Calu3 (cell line): ENCODE measurements at regions not wholly inside any gene's neighbourhood (a gene's known extent, or its start where the extent isn't known, plus 50 kb on each side); places are given as distances from the start of the nearest gene placed in this dataset.
"Not testable (repeated sequence)": the region's sequence is repeated elsewhere in the genome, so short reads cannot be mapped to it uniquely, and the experiment has no call there.

Source experiments
- BruUV-seq: library from RNA; stranded (reverse); fragments of 400-500 nt; replicated peaks from 2 replicates; lab custom pipeline; 2021; lab: Mats Ljungman, UMichigan
- CTCF ChIA-PET: fragments of 300-600 bp; sonication (Branson Sonifier 250); formaldehyde crosslinking; loops from one replicate; lab custom pipeline; 2022; ENCODE audit warnings: antibody characterized with exemption; lab: Charles Lee
- DNase-seq: peaks from one replicate; pipeline ENCODE4 v3.0.0; 2022
- H3K27ac Mint-ChIP-seq: one replicate; pipeline ENCODE4 v1.8.0; 2022; ENCODE audit warnings: mixed read lengths; ENCODE audit not compliant: unreplicated experiment
- H3K27me3 Mint-ChIP-seq: one replicate; pipeline ENCODE4 v1.8.0; 2022; ENCODE audit warnings: mixed read lengths; ENCODE audit not compliant: unreplicated experiment
- H3K36me3 Mint-ChIP-seq: one replicate; pipeline ENCODE4 v1.8.0; 2022; ENCODE audit warnings: mild to moderate bottlenecking, moderate library complexity, mixed read lengths; ENCODE audit not compliant: insufficient read depth, unreplicated experiment
- H3K4me1 Mint-ChIP-seq: one replicate; pipeline ENCODE4 v1.8.0; 2022; ENCODE audit warnings: mild to moderate bottlenecking, low read depth, mixed read lengths; ENCODE audit not compliant: unreplicated experiment
- H3K4me3 Mint-ChIP-seq: one replicate; pipeline ENCODE4 v1.8.0; 2022; ENCODE audit warnings: mild to moderate bottlenecking, low read depth, moderate library complexity, mixed read lengths; ENCODE audit not compliant: unreplicated experiment
- H3K9me3 Mint-ChIP-seq: one replicate; pipeline ENCODE4 v1.8.0; 2022; ENCODE audit warnings: low read depth, mixed read lengths; ENCODE audit not compliant: unreplicated experiment
- intact Hi-C: fragments of 100-400 bp; cut with micrococcal nuclease; formaldehyde crosslinking; loops from one replicate; pipeline ENCODE4 v1.10.0; 2022; ENCODE audit not compliant: unreplicated experiment
- TF ChIP-seq, protein P1 (sequence below): fragments of 200-600 bp; IDR thresholded peaks from one replicate; pipeline ENCODE4 v1.8.0; 2022; ENCODE audit warnings: antibody characterized with exemption; ENCODE audit not compliant: unreplicated experiment

DNA sequence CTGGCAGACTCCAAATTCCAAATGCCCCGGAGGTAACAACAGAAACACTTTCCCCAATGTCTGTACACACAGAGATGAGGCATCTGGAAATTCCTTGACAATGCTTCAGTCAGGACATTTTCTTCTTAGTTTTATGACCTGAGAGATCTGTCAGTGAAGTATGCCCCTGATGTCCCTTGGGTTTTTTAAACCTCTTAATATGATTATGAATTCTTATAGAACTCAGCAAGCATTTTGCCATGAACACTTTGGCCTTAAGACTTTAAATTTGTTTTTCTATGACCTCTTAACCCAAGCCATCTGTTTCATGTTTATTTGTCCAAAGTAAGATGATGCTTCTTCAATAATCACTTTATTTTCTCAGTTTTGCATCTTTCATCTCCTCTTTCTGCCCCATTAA, 1206.2 kb downstream of the GATA3 start:
- no peak for DNase-seq
- H3K27me3 Mint-ChIP-seq: no peaks in the 10 kb centered on the region
- H3K27ac Mint-ChIP-seq: no peak overlapping the region
- no peak overlapping the region for H3K4me3 Mint-ChIP-seq
- peaks cover 17% of the 10 kb centered on the region for H3K4me1 Mint-ChIP-seq
- peaks cover 6% of the 10 kb centered on the region for H3K9me3 Mint-ChIP-seq
- CTCF ChIA-PET: no interaction called here
- TF ChIP-seq, protein P1, sequence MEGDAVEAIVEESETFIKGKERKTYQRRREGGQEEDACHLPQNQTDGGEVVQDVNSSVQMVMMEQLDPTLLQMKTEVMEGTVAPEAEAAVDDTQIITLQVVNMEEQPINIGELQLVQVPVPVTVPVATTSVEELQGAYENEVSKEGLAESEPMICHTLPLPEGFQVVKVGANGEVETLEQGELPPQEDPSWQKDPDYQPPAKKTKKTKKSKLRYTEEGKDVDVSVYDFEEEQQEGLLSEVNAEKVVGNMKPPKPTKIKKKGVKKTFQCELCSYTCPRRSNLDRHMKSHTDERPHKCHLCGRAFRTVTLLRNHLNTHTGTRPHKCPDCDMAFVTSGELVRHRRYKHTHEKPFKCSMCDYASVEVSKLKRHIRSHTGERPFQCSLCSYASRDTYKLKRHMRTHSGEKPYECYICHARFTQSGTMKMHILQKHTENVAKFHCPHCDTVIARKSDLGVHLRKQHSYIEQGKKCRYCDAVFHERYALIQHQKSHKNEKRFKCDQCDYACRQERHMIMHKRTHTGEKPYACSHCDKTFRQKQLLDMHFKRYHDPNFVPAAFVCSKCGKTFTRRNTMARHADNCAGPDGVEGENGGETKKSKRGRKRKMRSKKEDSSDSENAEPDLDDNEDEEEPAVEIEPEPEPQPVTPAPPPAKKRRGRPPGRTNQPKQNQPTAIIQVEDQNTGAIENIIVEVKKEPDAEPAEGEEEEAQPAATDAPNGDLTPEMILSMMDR: no peak
- intact Hi-C loops: no loop called here
- no peaks in the 10 kb centered on the region for H3K36me3 Mint-ChIP-seq
- no TSS peak for BruUV-seq

DNA sequence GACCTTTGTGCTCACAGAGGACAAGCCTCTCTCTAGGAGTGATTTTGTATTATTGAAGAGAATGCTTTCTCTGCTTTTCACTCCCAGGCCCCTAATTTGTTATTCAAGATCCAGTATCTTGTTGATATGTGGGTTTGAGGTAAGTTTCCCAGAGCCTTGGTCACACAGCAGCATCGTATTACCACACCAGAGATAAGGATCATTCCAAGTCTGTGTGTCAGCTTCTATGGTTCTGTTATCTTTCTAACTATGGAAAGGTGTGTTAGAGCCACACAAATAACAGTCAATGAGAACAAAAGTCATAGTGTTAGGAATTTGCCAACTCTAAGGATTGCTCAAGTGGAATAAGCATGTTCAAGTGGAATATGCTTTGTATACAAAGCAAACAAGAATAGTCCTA, 1208.3 kb downstream of the GATA3 start:
- BruUV-seq: no TSS peak
- intact Hi-C loops: no loop called here
- Mint-ChIP-seq H3K4me3 (no peak overlapping the region), H3K36me3 (no peaks in the 10 kb centered on the region), H3K27me3 (no peaks in the 10 kb centered on the region), H3K4me1 (peaks cover 8% of the 10 kb centered on the region), H3K9me3 (peaks cover 2% of the 10 kb centered on the region), H3K27ac (no peak overlapping the region)
- DNase-seq: peak; percentile 19
- CTCF ChIA-PET: interaction anchor here (0.7 kb wide), 1 partner anchor 121 kb away, joined by 4 read pairs; no protein-coding TSS in a partner anchor
- TF ChIP-seq, protein P1: no peak

DNA sequence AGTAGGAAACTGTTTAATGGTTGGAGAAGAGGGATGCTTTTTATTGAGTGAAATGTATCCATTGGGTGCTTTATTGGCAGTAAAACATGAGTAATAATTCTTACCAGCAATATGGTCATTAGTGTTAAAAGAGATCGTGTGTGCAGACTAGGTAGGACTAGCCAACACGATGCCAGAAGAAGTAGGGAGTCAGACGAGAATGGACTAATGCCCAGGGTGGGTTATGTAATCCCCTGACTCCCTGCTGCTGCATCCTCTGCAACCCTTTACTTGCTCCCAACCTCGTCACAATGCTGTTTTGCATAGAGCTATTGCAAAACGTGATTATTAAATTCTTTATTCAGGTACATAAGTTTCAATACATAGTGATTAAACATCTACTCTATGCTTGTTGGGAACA, 1213.7 kb downstream of the GATA3 start:
- Mint-ChIP-seq H3K4me3 (no peak overlapping the region), H3K27me3 (no peaks in the 10 kb centered on the region), H3K4me1 (peaks cover 5% of the 10 kb centered on the region), H3K9me3 (no peaks in the 10 kb centered on the region), H3K36me3 (no peaks in the 10 kb centered on the region), H3K27ac (no peak overlapping the region)
- no peak for DNase-seq
- no TSS peak for BruUV-seq
- TF ChIP-seq, protein P1: no peak
- intact Hi-C loops: no loop called here
- CTCF ChIA-PET: interaction anchor here (0.6 kb wide), 1 partner anchor 10 kb away, joined by 5 read pairs; no protein-coding TSS in a partner anchor

DNA sequence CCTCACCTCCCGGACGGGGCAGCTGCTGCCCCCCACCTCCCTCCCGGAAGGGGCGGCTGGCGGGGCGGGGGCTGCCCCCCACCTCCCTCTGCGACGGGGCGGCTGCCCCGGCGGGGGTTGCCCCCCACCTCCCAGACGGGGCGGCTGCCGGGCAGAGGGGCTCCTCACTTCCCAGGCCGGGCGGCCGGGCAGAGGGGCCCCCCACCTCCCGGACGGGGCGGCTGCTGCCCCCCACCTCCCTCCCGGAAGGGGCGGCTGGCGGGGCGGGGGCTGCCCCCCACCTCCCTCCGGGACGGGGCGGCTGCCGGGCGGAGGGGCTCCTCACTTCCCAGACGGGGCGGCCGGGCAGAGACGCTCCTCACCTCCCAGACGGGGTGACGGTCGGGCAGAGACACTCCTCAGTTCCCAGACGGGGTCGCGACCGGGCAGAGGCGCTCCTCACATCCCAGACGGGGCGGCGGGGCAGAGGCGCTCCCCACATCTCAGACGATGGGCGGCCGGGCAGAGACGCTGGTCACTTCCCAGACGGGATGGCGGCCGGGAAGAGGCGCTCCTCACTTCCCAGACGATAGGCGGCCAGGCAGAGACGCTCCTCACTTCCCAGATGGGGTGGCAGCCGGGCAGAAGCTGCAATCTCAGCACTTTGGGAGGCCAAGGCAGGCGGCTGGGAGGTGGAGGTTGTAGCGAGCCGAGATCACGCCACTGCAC, 1218.8 kb downstream of the GATA3 start:
- H3K4me1 Mint-ChIP-seq, H3K9me3 Mint-ChIP-seq, CTCF ChIA-PET, intact Hi-C loops, H3K36me3 Mint-ChIP-seq, H3K27me3 Mint-ChIP-seq, H3K27ac Mint-ChIP-seq, BruUV-seq, DNase-seq, H3K4me3 Mint-ChIP-seq: not testable (repeated sequence)

DNA sequence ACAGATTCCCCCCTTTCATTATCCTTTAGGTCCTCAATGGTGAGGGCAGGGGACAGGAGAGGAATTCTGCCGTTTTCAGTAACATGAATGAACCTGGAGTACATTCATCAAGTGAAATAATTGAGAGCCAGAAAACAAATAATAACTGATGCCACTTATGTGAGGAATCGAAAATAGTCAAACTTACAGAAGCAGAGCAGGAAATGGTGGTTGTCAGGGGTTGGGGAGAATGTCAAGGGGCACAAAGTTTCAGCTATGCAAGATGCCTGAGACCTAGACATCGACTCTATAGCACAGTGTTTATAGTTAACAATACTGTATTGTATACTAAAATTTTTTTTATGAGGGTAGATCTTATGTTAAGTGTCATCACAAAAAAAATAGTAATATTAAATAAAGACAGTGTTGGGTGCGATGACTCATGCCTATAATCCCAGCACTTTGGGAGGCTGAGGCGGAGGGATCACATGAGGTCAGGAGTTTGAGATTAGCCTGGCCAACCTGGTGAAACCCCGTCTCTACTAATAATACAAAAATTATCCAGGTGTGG, 1219.8 kb downstream of the GATA3 start:
- CTCF ChIA-PET: no interaction called here
- no peaks in the 10 kb centered on the region for H3K27me3 Mint-ChIP-seq
- TF ChIP-seq, protein P1: no peak
- no peak overlapping the region for H3K27ac Mint-ChIP-seq
- no TSS peak for BruUV-seq
- H3K36me3 Mint-ChIP-seq: no peaks in the 10 kb centered on the region
- DNase-seq: no peak
- intact Hi-C loops: no loop called here
- H3K4me3 Mint-ChIP-seq: no peak overlapping the region
- H3K4me1 Mint-ChIP-seq: no peaks in the 10 kb centered on the region
- H3K9me3 Mint-ChIP-seq: no peaks in the 10 kb centered on the region
